ENCODE measurements at regions not wholly inside any gene's neighbourhood (a gene's known extent, or its start where the extent isn't known, plus 50 kb on each side); places are given as distances from the start of the nearest gene placed in this dataset.

DNA sequence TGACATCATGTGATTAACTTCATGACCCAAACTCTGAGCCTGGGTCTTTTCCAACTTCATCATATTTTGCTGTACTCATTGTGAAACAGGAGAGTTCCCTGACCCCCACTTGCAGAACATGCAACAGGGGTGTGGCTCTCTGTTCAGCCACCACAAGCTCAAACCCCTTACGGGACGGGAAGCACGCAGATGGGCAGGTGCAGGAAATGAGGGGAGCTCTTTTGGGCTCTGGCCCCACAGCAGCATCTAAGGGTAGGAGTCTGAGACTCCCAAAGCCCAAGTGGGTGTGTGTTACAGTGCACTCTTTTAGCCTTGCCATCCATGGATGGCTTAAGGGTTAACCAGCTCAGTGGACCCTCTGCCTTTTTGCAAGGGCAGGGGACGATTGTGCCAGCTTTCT is 599.5 kb upstream of the SMIM31 start:
- TF ChIP-seq POLR2A (IDR thresholded peaks at IDR 0.05; ENCODE audit: control extremely low read depth in 1 of 2, low read depth in 2 of 2, low read length in 2 of 2), result no peak
- TF ChIP-seq, protein P1, sequence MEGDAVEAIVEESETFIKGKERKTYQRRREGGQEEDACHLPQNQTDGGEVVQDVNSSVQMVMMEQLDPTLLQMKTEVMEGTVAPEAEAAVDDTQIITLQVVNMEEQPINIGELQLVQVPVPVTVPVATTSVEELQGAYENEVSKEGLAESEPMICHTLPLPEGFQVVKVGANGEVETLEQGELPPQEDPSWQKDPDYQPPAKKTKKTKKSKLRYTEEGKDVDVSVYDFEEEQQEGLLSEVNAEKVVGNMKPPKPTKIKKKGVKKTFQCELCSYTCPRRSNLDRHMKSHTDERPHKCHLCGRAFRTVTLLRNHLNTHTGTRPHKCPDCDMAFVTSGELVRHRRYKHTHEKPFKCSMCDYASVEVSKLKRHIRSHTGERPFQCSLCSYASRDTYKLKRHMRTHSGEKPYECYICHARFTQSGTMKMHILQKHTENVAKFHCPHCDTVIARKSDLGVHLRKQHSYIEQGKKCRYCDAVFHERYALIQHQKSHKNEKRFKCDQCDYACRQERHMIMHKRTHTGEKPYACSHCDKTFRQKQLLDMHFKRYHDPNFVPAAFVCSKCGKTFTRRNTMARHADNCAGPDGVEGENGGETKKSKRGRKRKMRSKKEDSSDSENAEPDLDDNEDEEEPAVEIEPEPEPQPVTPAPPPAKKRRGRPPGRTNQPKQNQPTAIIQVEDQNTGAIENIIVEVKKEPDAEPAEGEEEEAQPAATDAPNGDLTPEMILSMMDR (IDR thresholded peaks at IDR 0.05; ENCODE audit: control extremely low read depth in 1 of 3, insufficient read depth in 1 of 3, low read depth in 1 of 3, low read length in 3 of 3), result no peak
- TF ChIP-seq TBP (IDR thresholded peaks at IDR 0.05; ENCODE audit: low read depth, low read length), result no peak
- TF ChIP-seq GTF2F1 (IDR thresholded peaks at IDR 0.05; ENCODE audit: borderline replicate concordance, low read depth, low read length), result no peak
- TF ChIP-seq POLR2AphosphoS5 (IDR thresholded peaks at IDR 0.05; ENCODE audit: low read depth, low read length), result no peak
- no peak for TF ChIP-seq JUN (IDR thresholded peaks at IDR 0.05; ENCODE audit: low read depth, low read length)
- TF ChIP-seq SP2 (IDR thresholded peaks at IDR 0.05; ENCODE audit: low read length), result no peak
- TF ChIP-seq EP300 (IDR thresholded peaks at IDR 0.05; ENCODE audit: borderline replicate concordance in 1 of 2, low read depth in 2 of 2, low read length in 2 of 2), result no peak
- TF ChIP-seq SP1 (IDR thresholded peaks at IDR 0.05; ENCODE audit: low read depth, low read length), result no peak
- no peak for TF ChIP-seq TAF1 (IDR thresholded peaks at IDR 0.05; ENCODE audit: low read depth, low read length)
- no peak for TF ChIP-seq JUND (IDR thresholded peaks at IDR 0.05; ENCODE audit: low read length)
- TF ChIP-seq, protein P2, sequence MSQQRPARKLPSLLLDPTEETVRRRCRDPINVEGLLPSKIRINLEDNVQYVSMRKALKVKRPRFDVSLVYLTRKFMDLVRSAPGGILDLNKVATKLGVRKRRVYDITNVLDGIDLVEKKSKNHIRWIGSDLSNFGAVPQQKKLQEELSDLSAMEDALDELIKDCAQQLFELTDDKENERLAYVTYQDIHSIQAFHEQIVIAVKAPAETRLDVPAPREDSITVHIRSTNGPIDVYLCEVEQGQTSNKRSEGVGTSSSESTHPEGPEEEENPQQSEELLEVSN (IDR thresholded peaks at IDR 0.05), result no peak

Measured in H1 (cell line).